ENCODE measurements at regions not wholly inside any gene's neighbourhood (a gene's known extent, or its start where the extent isn't known, plus 50 kb on each side); places are given as distances from the start of the nearest gene placed in this dataset.

GRCh38 chr1:81587426-81587825, 213.3 kb upstream of the ADGRL2 start:
- no peak for TF ChIP-seq EP300 (conservative IDR thresholded peaks at IDR 0.05; ENCODE audit: poor library complexity, severe bottlenecking)
- TF ChIP-seq CTCF (IDR thresholded peaks at IDR 0.05; ENCODE audit: poor library complexity, severe bottlenecking) = no peak
- TF ChIP-seq MXI1 (conservative IDR thresholded peaks at IDR 0.05; ENCODE audit: poor library complexity, severe bottlenecking) = no peak
- TF ChIP-seq POLR2AphosphoS5 (IDR thresholded peaks at IDR 0.05) = no peak
- no peak for TF ChIP-seq TAF1 (IDR thresholded peaks at IDR 0.05; ENCODE audit: low read depth)
- TF ChIP-seq RAD21 (conservative IDR thresholded peaks at IDR 0.05) = no peak
- no peak for TF ChIP-seq EZH2 (IDR thresholded peaks at IDR 0.05; ENCODE audit: borderline replicate concordance, insufficient read depth, low read length, poor library complexity, severe bottlenecking)
- TF ChIP-seq SMC3 (conservative IDR thresholded peaks at IDR 0.05; ENCODE audit: poor library complexity) = no peak
- no peak for TF ChIP-seq REST (IDR thresholded peaks at IDR 0.05; ENCODE audit: borderline replicate concordance)
- Histone ChIP-seq H3K9me2 (ENCODE audit: insufficient read depth, low read length) (no peaks in the 10 kb centered on the region), H3F3A (ENCODE audit: insufficient read depth, low read length, poor library complexity, severe bottlenecking) (no peaks in the 10 kb centered on the region)

GRCh38 chr1:81585371-81585770, 215.4 kb upstream of the ADGRL2 start:
- H3K27me3 ChIP-seq (ENCODE audit: insufficient read depth, low read depth, low read length) = no peaks in the 10 kb centered on the region
- no peak overlapping the region for H3K27ac ChIP-seq (ENCODE audit: low read length)
- no peaks in the 10 kb centered on the region for H3K79me2 ChIP-seq (replicated peaks; ENCODE audit: insufficient read depth, low read length)
- H4K20me1 ChIP-seq (ENCODE audit: insufficient read depth) = no peaks in the 10 kb centered on the region
- no peak overlapping the region for H2AFZ ChIP-seq (ENCODE audit: low read depth, low read length)
- H3F3A ChIP-seq (ENCODE audit: insufficient read depth, low read length, poor library complexity, severe bottlenecking) = no peaks in the 10 kb centered on the region
- H3K4me2 ChIP-seq (ENCODE audit: low read length) = no peak overlapping the region
- H3K9ac ChIP-seq (ENCODE audit: low read length) = no peak overlapping the region
- H3K4me3 ChIP-seq (ENCODE audit: low read length) = no peak overlapping the region
- TF ChIP-seq CTCF (IDR thresholded peaks at IDR 0.05; ENCODE audit: poor library complexity, severe bottlenecking) = no peak
- no peak for TF ChIP-seq EP300 (conservative IDR thresholded peaks at IDR 0.05; ENCODE audit: poor library complexity, severe bottlenecking)
- no peak for TF ChIP-seq POLR2AphosphoS5 (IDR thresholded peaks at IDR 0.05)
- TF ChIP-seq RAD21 (conservative IDR thresholded peaks at IDR 0.05) = no peak
- no peak for TF ChIP-seq REST (IDR thresholded peaks at IDR 0.05; ENCODE audit: borderline replicate concordance)
- no peak for TF ChIP-seq EZH2 (IDR thresholded peaks at IDR 0.05; ENCODE audit: borderline replicate concordance, insufficient read depth, low read length, poor library complexity, severe bottlenecking)
- no peak for TF ChIP-seq SMC3 (conservative IDR thresholded peaks at IDR 0.05; ENCODE audit: poor library complexity)
- no peak for TF ChIP-seq MXI1 (conservative IDR thresholded peaks at IDR 0.05; ENCODE audit: poor library complexity, severe bottlenecking)
- TF ChIP-seq TAF1 (IDR thresholded peaks at IDR 0.05; ENCODE audit: low read depth) = no peak
- no peaks in the 10 kb centered on the region for H3K9me3 ChIP-seq (ENCODE audit: low read length)
- no peaks in the 10 kb centered on the region for H3K36me3 ChIP-seq (ENCODE audit: insufficient read depth, low read length)
- H3K9me2 ChIP-seq (ENCODE audit: insufficient read depth, low read length) = no peaks in the 10 kb centered on the region

More at GRCh38 chr1:81587426-81587825, 213.3 kb upstream of the ADGRL2 start:
- Histone ChIP-seq H3K36me3 (ENCODE audit: insufficient read depth, low read length) (no peaks in the 10 kb centered on the region), H3K79me2 (replicated peaks; ENCODE audit: insufficient read depth, low read length) (no peaks in the 10 kb centered on the region), H3K9me3 (ENCODE audit: low read length) (no peaks in the 10 kb centered on the region), H3K4me3 (ENCODE audit: low read length) (no peak overlapping the region), H3K27ac (ENCODE audit: low read length) (no peak overlapping the region), H2AFZ (ENCODE audit: low read depth, low read length) (no peak overlapping the region), H3K9ac (ENCODE audit: low read length) (no peak overlapping the region), H3K27me3 (ENCODE audit: insufficient read depth, low read depth, low read length) (no peaks in the 10 kb centered on the region), H3K4me2 (ENCODE audit: low read length) (no peak overlapping the region), H4K20me1 (ENCODE audit: insufficient read depth) (no peaks in the 10 kb centered on the region)

Data from neural cell (in vitro differentiated cells).